GM21526 (cell line): ENCODE measurements at regions not wholly inside any gene's neighbourhood (a gene's known extent, or its start where the extent isn't known, plus 50 kb on each side); places are given as distances from the start of the nearest gene placed in this dataset.

Experiments used
- ATAC-seq: cut with Tn5 transposase; IDR thresholded peaks from one replicate; pipeline ENCODE4 v1.9.1; 2021; ENCODE audit warnings: moderate library complexity; ENCODE audit not compliant: unreplicated experiment, low FRiP score

- no peak for ATAC-seq
These were observed 190.9 kb downstream of the MAFB start for GRCh38 chr20:40497899-40498691.

GRCh38 chr20:40495956-40496355 is 193.1 kb downstream of the MAFB start:
- no peak for ATAC-seq

- no peak for ATAC-seq
These were observed 194.8 kb downstream of the MAFB start for GRCh38 chr20:40494248-40494647.

GRCh38 chr20:40493549-40493948 is 195.5 kb downstream of the MAFB start:
- no peak for ATAC-seq

GRCh38 chr20:40493071-40493470 is 196.0 kb downstream of the MAFB start:
- no peak for ATAC-seq

- ATAC-seq: no peak
These were observed 197.9 kb downstream of the MAFB start for GRCh38 chr20:40491009-40491590.

GRCh38 chr20:40489886-40490285 is 199.2 kb downstream of the MAFB start:
- no peak for ATAC-seq

GRCh38 chr20:40488401-40488800 is 200.6 kb downstream of the MAFB start:
- no peak for ATAC-seq

- ATAC-seq: no peak
These were observed 202.7 kb downstream of the MAFB start for GRCh38 chr20:40486297-40486696.

GRCh38 chr20:40481743-40482458 is 207.1 kb downstream of the MAFB start:
- no peak for ATAC-seq

GRCh38 chr20:40481337-40481736 is 207.7 kb downstream of the MAFB start:
- no peak for ATAC-seq

- ATAC-seq: no peak
These were observed 211.2 kb downstream of the MAFB start for GRCh38 chr20:40477805-40478204.

GRCh38 chr20:40476461-40476860 is 212.6 kb downstream of the MAFB start:
- no peak for ATAC-seq

GRCh38 chr20:40472905-40473304 is 216.1 kb downstream of the MAFB start:
- no peak for ATAC-seq

GRCh38 chr20:40471261-40471629 is 217.8 kb downstream of the MAFB start:
- ATAC-seq: no peak

- ATAC-seq: no peak
These were observed 218.4 kb downstream of the MAFB start for GRCh38 chr20:40470445-40471260.

- ATAC-seq: no peak
These were observed 220.3 kb downstream of the MAFB start for GRCh38 chr20:40468759-40469158.

GRCh38 chr20:40467703-40468411 is 221.2 kb downstream of the MAFB start:
- no peak for ATAC-seq

- no peak for ATAC-seq
These were observed 222.0 kb downstream of the MAFB start for GRCh38 chr20:40467067-40467466.

GRCh38 chr20:40464731-40465208 is 224.3 kb downstream of the MAFB start:
- no peak for ATAC-seq
